CD4-positive, alpha-beta T cell (primary cell): ENCODE measurements at regions not wholly inside any gene's neighbourhood (a gene's known extent, or its start where the extent isn't known, plus 50 kb on each side); places are given as distances from the start of the nearest gene placed in this dataset.

ENCODE experiments used
- ATAC-seq: fragments of 200-7000 bp; cut with Tn5 transposase; one replicate; pipeline ENCODE4 v1.10.0; 2022; ENCODE audit warnings: mild to moderate bottlenecking; ENCODE audit not compliant: poor library complexity
- CTCF ChIA-PET: fragments of 350-600 bp; sonication (Branson Sonifier 250); formaldehyde crosslinking; loops from one replicate; lab custom pipeline; 2021; ENCODE audit warnings: antibody characterized with exemption, inconsistent platforms; lab: Charles Lee
- POLR2A ChIA-PET: fragments of 350-600 bp; sonication (Branson Sonifier 250); formaldehyde crosslinking; loops from one replicate; lab custom pipeline; 2021; ENCODE audit warnings: antibody characterized with exemption, inconsistent platforms; lab: Charles Lee
- DNase-seq, 14 experiments: peaks; one replicate each; pipeline ENCODE4 v3.0.0-alpha.2; 2013 to 2020; ENCODE audit warnings: mixed read lengths in 2 of 14
- H3K27ac ChIP-seq, 2 donors: one replicate each; pipeline versions ENCODE4 v1.5.1 to v1.7.0; 2013; ENCODE audit warnings: low read length in 2 of 2, low read depth in 1 of 2, mild to moderate bottlenecking in 1 of 2
- H3K27me3 ChIP-seq, 2 experiments: 1 replicate in 1 of 2; 2 replicates in 1 of 2; pipeline versions ENCODE4 v1.6.1 to v1.7.0; 2013; ENCODE audit warnings: low read length in 2 of 2, control low read depth in 1 of 2, mild to moderate bottlenecking in 1 of 2, moderate library complexity in 1 of 2; ENCODE audit not compliant: insufficient read depth in 2 of 2, control insufficient read depth in 1 of 2
- H3K36me3 ChIP-seq: one replicate; pipeline ENCODE4 v1.6.1; 2013; ENCODE audit warnings: low read length, control low read depth; ENCODE audit not compliant: insufficient read depth
- H3K4me1 ChIP-seq: one replicate; pipeline ENCODE4 v1.6.1; 2013; ENCODE audit warnings: low read length, control low read depth; ENCODE audit not compliant: insufficient read depth
- H3K4me3 ChIP-seq: one replicate; pipeline ENCODE4 v1.5.1; 2013; ENCODE audit warnings: mild to moderate bottlenecking, low read length, moderate library complexity
- H3K9me3 ChIP-seq, 2 experiments: 1 replicate in 1 of 2; 2 replicates in 1 of 2; pipeline versions ENCODE4 v1.6.1 to v1.7.0; 2013; ENCODE audit warnings: low read length in 2 of 2, mild to moderate bottlenecking in 2 of 2, control low read depth in 1 of 2, moderate library complexity in 1 of 2; ENCODE audit not compliant: control insufficient read depth in 1 of 2, insufficient read depth in 1 of 2
- H3K27ac Mint-ChIP-seq: one replicate; pipeline ENCODE4 v1.8.0; 2020; ENCODE audit warnings: mixed read lengths
- H3K27me3 Mint-ChIP-seq: one replicate; pipeline ENCODE4 v1.8.0; 2021; ENCODE audit warnings: mixed read lengths
- H3K36me3 Mint-ChIP-seq: one replicate; pipeline ENCODE4 v1.8.0; 2021; ENCODE audit warnings: low read depth, mixed read lengths
- H3K4me1 Mint-ChIP-seq: one replicate; pipeline ENCODE4 v1.8.0; 2021; ENCODE audit warnings: low read depth, mixed read lengths
- H3K4me3 Mint-ChIP-seq: one replicate; pipeline ENCODE4 v1.8.0; 2020; ENCODE audit warnings: mild to moderate bottlenecking, mixed read lengths
- H3K9me3 Mint-ChIP-seq: one replicate; pipeline ENCODE4 v1.8.0; 2020; ENCODE audit warnings: mixed read lengths
- CTCF ChIP-seq: fragments of 200-600 bp; IDR thresholded peaks from one replicate; pipeline ENCODE4 v1.8.0; 2022; ENCODE audit warnings: antibody characterized with exemption, mild to moderate bottlenecking
- intact Hi-C, 2 experiments: fragments of 100-400 bp; cut with DNase I in 1 of 2; cut with micrococcal nuclease in 1 of 2; formaldehyde crosslinking; loops; one replicate each; pipeline versions ENCODE4 v1.15.1 to v1.9.0; 2023 to 2025; cut with DNase I, micrococcal nuclease

- ATAC-seq = no peak
- DNase-seq = no peak
- H3K27ac Mint-ChIP-seq = no peak overlapping the region
- H3K36me3 Mint-ChIP-seq = no peaks in the 10 kb centered on the region
- no peaks in the 10 kb centered on the region for H3K4me1 Mint-ChIP-seq
- no peak overlapping the region for H3K4me3 Mint-ChIP-seq
- no peak overlapping the region for H3K4me3 ChIP-seq
- ChIA-PET POLR2A (no interaction called here), CTCF (no interaction called here)
- intact Hi-C loops = no loop called here
- H3K9me3 ChIP-seq = no peaks in the 10 kb centered on the region
- H3K27me3 ChIP-seq = no peaks in the 10 kb centered on the region
- no peaks in the 10 kb centered on the region for H3K9me3 Mint-ChIP-seq
- no peaks in the 10 kb centered on the region for H3K4me1 ChIP-seq
- H3K36me3 ChIP-seq = no peaks in the 10 kb centered on the region
- H3K27ac ChIP-seq = no peak overlapping the region
- no peak for TF ChIP-seq CTCF
- H3K27me3 Mint-ChIP-seq = peaks cover 12% of the 10 kb centered on the region
These were observed 164.3 kb downstream of the RFPL4B start for GRCh38 chr6:112511441-112511840.

GRCh38 chr6:112513175-112513574, 166.0 kb downstream of the RFPL4B start:
- Histone ChIP-seq H3K27me3 (no peaks in the 10 kb centered on the region), H3K36me3 (no peaks in the 10 kb centered on the region), H3K4me3 (no peak overlapping the region), H3K4me1 (no peaks in the 10 kb centered on the region), H3K27ac (no peak overlapping the region), H3K9me3 (no peaks in the 10 kb centered on the region)
- no peak for DNase-seq
- ChIA-PET CTCF (no interaction called here), POLR2A (no interaction called here)
- no peak for TF ChIP-seq CTCF
- H3K27ac Mint-ChIP-seq = no peak overlapping the region
- no peak for ATAC-seq
- no peak overlapping the region for H3K4me3 Mint-ChIP-seq
- no peaks in the 10 kb centered on the region for H3K9me3 Mint-ChIP-seq
- H3K27me3 Mint-ChIP-seq = peaks cover 12% of the 10 kb centered on the region
- intact Hi-C loops = no loop called here
- H3K36me3 Mint-ChIP-seq = no peaks in the 10 kb centered on the region
- no peaks in the 10 kb centered on the region for H3K4me1 Mint-ChIP-seq

- H3K4me3 Mint-ChIP-seq = no peak overlapping the region
- POLR2A ChIA-PET = no interaction called here
- intact Hi-C loops = no loop called here
- H3K4me1 ChIP-seq = no peaks in the 10 kb centered on the region
- no peaks in the 10 kb centered on the region for H3K4me1 Mint-ChIP-seq
- H3K36me3 Mint-ChIP-seq = no peaks in the 10 kb centered on the region
- no peaks in the 10 kb centered on the region for H3K27me3 Mint-ChIP-seq
- no peak for TF ChIP-seq CTCF
- DNase-seq = no peak
- no peaks in the 10 kb centered on the region for H3K9me3 ChIP-seq
- CTCF ChIA-PET = no interaction called here
- H3K27ac ChIP-seq = no peak overlapping the region
- H3K27ac Mint-ChIP-seq = no peak overlapping the region
- H3K36me3 ChIP-seq = no peaks in the 10 kb centered on the region
- H3K27me3 ChIP-seq = no peaks in the 10 kb centered on the region
- no peak for ATAC-seq
- H3K4me3 ChIP-seq = no peak overlapping the region
- no peaks in the 10 kb centered on the region for H3K9me3 Mint-ChIP-seq
These were observed 175.5 kb downstream of the RFPL4B start for GRCh38 chr6:112522587-112522986.
